ENCODE measurements at regions not wholly inside any gene's neighbourhood (a gene's known extent, or its start where the extent isn't known, plus 50 kb on each side); places are given as distances from the start of the nearest gene placed in this dataset.

- Histone ChIP-seq H3K4me3 (ENCODE audit: low read length) (no peak overlapping the region), H3K27ac (ENCODE audit: low read length) (no peak overlapping the region), H3K9me3 (ENCODE audit: insufficient read depth, low read length) (no peaks in the 10 kb centered on the region), H3K9ac (ENCODE audit: low read length) (no peak overlapping the region), H2AFZ (ENCODE audit: low read depth, low read length) (no peak overlapping the region), H4K20me1 (ENCODE audit: insufficient read depth, low read length) (no peaks in the 10 kb centered on the region), H3K4me2 (ENCODE audit: low read length) (no peak overlapping the region), H3K4me1 (ENCODE audit: low read length) (no peaks in the 10 kb centered on the region), H3K36me3 (replicated peaks; ENCODE audit: low read depth, low read length) (no peaks in the 10 kb centered on the region), H3K27me3 (ENCODE audit: low read depth, low read length) (no peaks in the 10 kb centered on the region), H3K79me2 (ENCODE audit: low read length) (no peaks in the 10 kb centered on the region)
- no peak for TF ChIP-seq EZH2phosphoT487 (IDR thresholded peaks at IDR 0.05; ENCODE audit: low read depth)
- TF ChIP-seq, protein P1, sequence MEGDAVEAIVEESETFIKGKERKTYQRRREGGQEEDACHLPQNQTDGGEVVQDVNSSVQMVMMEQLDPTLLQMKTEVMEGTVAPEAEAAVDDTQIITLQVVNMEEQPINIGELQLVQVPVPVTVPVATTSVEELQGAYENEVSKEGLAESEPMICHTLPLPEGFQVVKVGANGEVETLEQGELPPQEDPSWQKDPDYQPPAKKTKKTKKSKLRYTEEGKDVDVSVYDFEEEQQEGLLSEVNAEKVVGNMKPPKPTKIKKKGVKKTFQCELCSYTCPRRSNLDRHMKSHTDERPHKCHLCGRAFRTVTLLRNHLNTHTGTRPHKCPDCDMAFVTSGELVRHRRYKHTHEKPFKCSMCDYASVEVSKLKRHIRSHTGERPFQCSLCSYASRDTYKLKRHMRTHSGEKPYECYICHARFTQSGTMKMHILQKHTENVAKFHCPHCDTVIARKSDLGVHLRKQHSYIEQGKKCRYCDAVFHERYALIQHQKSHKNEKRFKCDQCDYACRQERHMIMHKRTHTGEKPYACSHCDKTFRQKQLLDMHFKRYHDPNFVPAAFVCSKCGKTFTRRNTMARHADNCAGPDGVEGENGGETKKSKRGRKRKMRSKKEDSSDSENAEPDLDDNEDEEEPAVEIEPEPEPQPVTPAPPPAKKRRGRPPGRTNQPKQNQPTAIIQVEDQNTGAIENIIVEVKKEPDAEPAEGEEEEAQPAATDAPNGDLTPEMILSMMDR (IDR thresholded peaks at IDR 0.05; ENCODE audit: low read depth, low read length) = no peak
Measured at GRCh38 chr21:33991133-33991532, 75.5 kb upstream of the ATP5PO start.

- Histone ChIP-seq H2AFZ (ENCODE audit: low read depth, low read length) (no peak overlapping the region), H4K20me1 (ENCODE audit: insufficient read depth, low read length) (no peaks in the 10 kb centered on the region), H3K36me3 (replicated peaks; ENCODE audit: low read depth, low read length) (no peaks in the 10 kb centered on the region), H3K4me1 (ENCODE audit: low read length) (no peaks in the 10 kb centered on the region), H3K27me3 (ENCODE audit: low read depth, low read length) (no peaks in the 10 kb centered on the region), H3K27ac (ENCODE audit: low read length) (no peak overlapping the region), H3K4me2 (ENCODE audit: low read length) (no peak overlapping the region), H3K9ac (ENCODE audit: low read length) (no peak overlapping the region), H3K4me3 (ENCODE audit: low read length) (no peak overlapping the region), H3K79me2 (ENCODE audit: low read length) (no peaks in the 10 kb centered on the region), H3K9me3 (ENCODE audit: insufficient read depth, low read length) (no peaks in the 10 kb centered on the region)
- TF ChIP-seq, protein P1 (IDR thresholded peaks at IDR 0.05; ENCODE audit: low read depth, low read length) = no peak
- no peak for TF ChIP-seq EZH2phosphoT487 (IDR thresholded peaks at IDR 0.05; ENCODE audit: low read depth)
Measured at GRCh38 chr21:33989440-33989839, 73.8 kb upstream of the ATP5PO start.

- 0 out of 2 replicates have a peak, but pooled peaks cover 6% of the 10 kb centered on the region for H3K4me1 ChIP-seq (ENCODE audit: low read length)
- H3K27me3 ChIP-seq (ENCODE audit: low read depth, low read length) = no peaks in the 10 kb centered on the region
- H3K4me2 ChIP-seq (ENCODE audit: low read length) = no peak overlapping the region
- H2AFZ ChIP-seq (ENCODE audit: low read depth, low read length) = no peak overlapping the region
- no peaks in the 10 kb centered on the region for H3K79me2 ChIP-seq (ENCODE audit: low read length)
- no peak for TF ChIP-seq EZH2phosphoT487 (IDR thresholded peaks at IDR 0.05; ENCODE audit: low read depth)
- TF ChIP-seq, protein P1 (IDR thresholded peaks at IDR 0.05; ENCODE audit: low read depth, low read length) = no peak
- no peaks in the 10 kb centered on the region for H3K9me3 ChIP-seq (ENCODE audit: insufficient read depth, low read length)
- no peaks in the 10 kb centered on the region for H3K36me3 ChIP-seq (replicated peaks; ENCODE audit: low read depth, low read length)
- no peak overlapping the region for H3K27ac ChIP-seq (ENCODE audit: low read length)
- H3K4me3 ChIP-seq (ENCODE audit: low read length) = no peak overlapping the region
- H4K20me1 ChIP-seq (ENCODE audit: insufficient read depth, low read length) = no peaks in the 10 kb centered on the region
- H3K9ac ChIP-seq (ENCODE audit: low read length) = no peak overlapping the region
Measured at GRCh38 chr21:33988237-33989017, 72.8 kb upstream of the ATP5PO start.

- H3K9me3 ChIP-seq (ENCODE audit: insufficient read depth, low read length) = no peaks in the 10 kb centered on the region
- no peaks in the 10 kb centered on the region for H3K36me3 ChIP-seq (replicated peaks; ENCODE audit: low read depth, low read length)
- H4K20me1 ChIP-seq (ENCODE audit: insufficient read depth, low read length) = no peaks in the 10 kb centered on the region
- H3K4me2 ChIP-seq (ENCODE audit: low read length) = no peak overlapping the region
- TF ChIP-seq EZH2phosphoT487 (IDR thresholded peaks at IDR 0.05; ENCODE audit: low read depth) = no peak
- TF ChIP-seq, protein P1 (IDR thresholded peaks at IDR 0.05; ENCODE audit: low read depth, low read length) = no peak
- no peak overlapping the region for H2AFZ ChIP-seq (ENCODE audit: low read depth, low read length)
- no peak overlapping the region for H3K27ac ChIP-seq (ENCODE audit: low read length)
- no peak overlapping the region for H3K9ac ChIP-seq (ENCODE audit: low read length)
- H3K4me3 ChIP-seq (ENCODE audit: low read length) = no peak overlapping the region
- no peaks in the 10 kb centered on the region for H3K79me2 ChIP-seq (ENCODE audit: low read length)
- H3K27me3 ChIP-seq (ENCODE audit: low read depth, low read length) = no peaks in the 10 kb centered on the region
- 0 out of 2 replicates have a peak, but pooled peaks cover 6% of the 10 kb centered on the region for H3K4me1 ChIP-seq (ENCODE audit: low read length)
Measured at GRCh38 chr21:33987461-33987860, 71.9 kb upstream of the ATP5PO start.

Measured in OCI-LY3 (cell line).